Heart left ventricle (tissue), 16 donors: ENCODE measurements at regions not wholly inside any gene's neighbourhood (a gene's known extent, or its start where the extent isn't known, plus 50 kb on each side); places are given as distances from the start of the nearest gene placed in this dataset.

Experiments used
- ATAC-seq, 4 donors: fragments of 200-7000 bp; cut with Tn5 transposase; one replicate each; pipeline ENCODE4 v1.9.1; 2020 to 2022; ENCODE audit warnings: moderate library complexity in 4 of 4, mild to moderate bottlenecking in 3 of 4, moderate number of reproducible peaks in 1 of 4
- DNase-seq, 5 donors: peaks; one replicate each; pipeline ENCODE4 v3.0.0-alpha.2; 2020
- H3K27ac ChIP-seq, 12 donors: fragments of 200-600 bp; sonication (generic) in 4 of 12; one replicate each; pipeline versions ENCODE4 v1.5.0 to v1.8.0; 2016 to 2022; ENCODE audit warnings: mild to moderate bottlenecking in 2 of 12
- H3K27me3 ChIP-seq, 9 donors: fragments of 200-600 bp; sonication (generic) in 2 of 9; one replicate each; pipeline versions ENCODE4 v1.5.1 to v1.8.0; 2016 to 2022; ENCODE audit warnings: mild to moderate bottlenecking in 3 of 9
- H3K36me3 ChIP-seq, 9 donors: fragments of 200-600 bp; sonication (generic) in 2 of 9; one replicate each; pipeline versions ENCODE4 v1.5.0 to v1.8.0; 2018 to 2022; ENCODE audit warnings: mild to moderate bottlenecking in 2 of 9
- H3K4me1 ChIP-seq, 12 donors: fragments of 200-600 bp; sonication (generic) in 4 of 12; one replicate each; pipeline versions ENCODE4 v1.5.0 to v1.8.0; 2016 to 2022; ENCODE audit warnings: mild to moderate bottlenecking in 3 of 12
- H3K4me3 ChIP-seq, 12 donors: fragments of 200-600 bp; sonication (generic) in 4 of 12; one replicate each; pipeline versions ENCODE4 v1.5.0 to v1.8.0; 2017 to 2022; ENCODE audit warnings: mild to moderate bottlenecking in 9 of 12, moderate library complexity in 4 of 12
- H3K9me3 ChIP-seq, 12 donors: fragments of 200-600 bp; sonication (generic) in 4 of 12; one replicate each; pipeline versions ENCODE4 v1.5.0 to v1.8.0; 2016 to 2022; ENCODE audit warnings: mild to moderate bottlenecking in 1 of 12
- POLR2A ChIP-seq, 2 donors: fragments of 450-650 bp; IDR thresholded peaks; one replicate each; pipeline ENCODE4 v1.6.1; 2017; ENCODE audit warnings: antibody characterized with exemption in 2 of 2, mild to moderate bottlenecking in 2 of 2, moderate library complexity in 2 of 2
- WGBS, 4 donors: extraction: QIAGEN DNeasy Blood & Tissue Kit in 2 of 4; methylation state at CpG; one replicate each; pipeline versions ENCODE4 v1.1.5 to v1.1.7; 2013 to 2018; 5-methylcytosine and 5-hydroxymethylcytosine counted together
- intact Hi-C, 10 donors: fragments of 100-400 bp; cut with DNase I; formaldehyde crosslinking; loops; one replicate each; pipeline versions ENCODE4 v1.11.1 to v1.14.2; 2022
- TF ChIP-seq, protein P1 (sequence below), 12 donors: fragments of 200-600 bp; sonication (generic) in 4 of 12; IDR thresholded peaks; one replicate each; pipeline versions ENCODE4 v1.5.0 to v1.8.0; 2018 to 2022; ENCODE audit warnings: antibody characterized with exemption in 12 of 12, mild to moderate bottlenecking in 5 of 12
- donor health status: ischemic (EF 13 %, LVEDD 7.1; RV severe dilation, severe dysfunction).
- donor health status: healthy with polysubstance abuse.
- donor health status: DM: no; HTN: yes; CAD: no.
- donor health status: DM: no; HTN: no; CAD: no.
- donor health status: ischemic (EF 25% LVEDD 6.9; RV normal size, moderate dysfunction).
- donor health status: ischemic (EF 25% LVEDD 5.7; RV mildly dilated, moderate dysfunction).
- donor health status: healthy.
- donor health status: DM: yes; HTN: yes; CAD: no.
- donor health status: ischemic (EF 35%, LVEDD 5.7; RV mildly dilated, moderate dysfunction).
- donor health status: nonischemic (EF 11% LVEDD 7.7; RV severe dilation, severe dysfunction).
- donor health status: DM: yes; HTN: yes; CAD: no.
- donor health status: PGD.
- donor health status: ischemic (EF 29% LVEDD 5.4; RV normal size, mild dysfunction).
- donor health status: nonischemic (EF 23%, LVEDD 6.1; RV moderate dilation, normal function).

DNA sequence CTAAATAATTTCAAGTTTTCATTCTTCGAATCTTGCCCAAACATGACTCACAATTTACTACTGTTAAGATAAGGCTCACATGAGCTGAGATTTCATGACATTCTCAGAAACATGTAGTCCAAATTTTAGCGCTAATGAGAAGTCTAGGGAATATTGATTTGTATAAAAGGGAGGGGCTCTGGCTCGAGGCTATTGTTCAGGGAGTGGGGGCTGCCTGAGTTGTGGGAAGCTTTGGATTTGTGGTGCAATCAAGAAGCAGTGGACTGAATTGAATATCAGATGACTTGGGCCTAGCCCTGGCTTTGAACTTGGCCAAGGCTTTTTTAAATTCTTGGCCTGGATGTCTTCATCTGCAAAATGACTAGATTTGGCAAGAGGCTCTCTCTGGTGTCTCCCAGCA lies 674.9 kb upstream of the FANCL start:
- no peak overlapping the region for H3K27ac ChIP-seq
- no peaks in the 10 kb centered on the region for H3K9me3 ChIP-seq
- no peak overlapping the region for H3K4me3 ChIP-seq
- intact Hi-C loops, result no loop called here
- 63 to 75% (median 65%) methylated on average over 3 of the region's 3 CpGs for WGBS, 4 donors
- no peaks in the 10 kb centered on the region for H3K27me3 ChIP-seq
- ATAC-seq (no peak), DNase-seq (no peak)
- H3K36me3 ChIP-seq, result no peaks in the 10 kb centered on the region
- TF ChIP-seq, protein P1, sequence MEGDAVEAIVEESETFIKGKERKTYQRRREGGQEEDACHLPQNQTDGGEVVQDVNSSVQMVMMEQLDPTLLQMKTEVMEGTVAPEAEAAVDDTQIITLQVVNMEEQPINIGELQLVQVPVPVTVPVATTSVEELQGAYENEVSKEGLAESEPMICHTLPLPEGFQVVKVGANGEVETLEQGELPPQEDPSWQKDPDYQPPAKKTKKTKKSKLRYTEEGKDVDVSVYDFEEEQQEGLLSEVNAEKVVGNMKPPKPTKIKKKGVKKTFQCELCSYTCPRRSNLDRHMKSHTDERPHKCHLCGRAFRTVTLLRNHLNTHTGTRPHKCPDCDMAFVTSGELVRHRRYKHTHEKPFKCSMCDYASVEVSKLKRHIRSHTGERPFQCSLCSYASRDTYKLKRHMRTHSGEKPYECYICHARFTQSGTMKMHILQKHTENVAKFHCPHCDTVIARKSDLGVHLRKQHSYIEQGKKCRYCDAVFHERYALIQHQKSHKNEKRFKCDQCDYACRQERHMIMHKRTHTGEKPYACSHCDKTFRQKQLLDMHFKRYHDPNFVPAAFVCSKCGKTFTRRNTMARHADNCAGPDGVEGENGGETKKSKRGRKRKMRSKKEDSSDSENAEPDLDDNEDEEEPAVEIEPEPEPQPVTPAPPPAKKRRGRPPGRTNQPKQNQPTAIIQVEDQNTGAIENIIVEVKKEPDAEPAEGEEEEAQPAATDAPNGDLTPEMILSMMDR (IDR thresholded peaks at IDR 0.05), result no peak
- TF ChIP-seq POLR2A (IDR thresholded peaks at IDR 0.05), result no peak
- H3K4me1 ChIP-seq, result no peaks in the 10 kb centered on the region

DNA sequence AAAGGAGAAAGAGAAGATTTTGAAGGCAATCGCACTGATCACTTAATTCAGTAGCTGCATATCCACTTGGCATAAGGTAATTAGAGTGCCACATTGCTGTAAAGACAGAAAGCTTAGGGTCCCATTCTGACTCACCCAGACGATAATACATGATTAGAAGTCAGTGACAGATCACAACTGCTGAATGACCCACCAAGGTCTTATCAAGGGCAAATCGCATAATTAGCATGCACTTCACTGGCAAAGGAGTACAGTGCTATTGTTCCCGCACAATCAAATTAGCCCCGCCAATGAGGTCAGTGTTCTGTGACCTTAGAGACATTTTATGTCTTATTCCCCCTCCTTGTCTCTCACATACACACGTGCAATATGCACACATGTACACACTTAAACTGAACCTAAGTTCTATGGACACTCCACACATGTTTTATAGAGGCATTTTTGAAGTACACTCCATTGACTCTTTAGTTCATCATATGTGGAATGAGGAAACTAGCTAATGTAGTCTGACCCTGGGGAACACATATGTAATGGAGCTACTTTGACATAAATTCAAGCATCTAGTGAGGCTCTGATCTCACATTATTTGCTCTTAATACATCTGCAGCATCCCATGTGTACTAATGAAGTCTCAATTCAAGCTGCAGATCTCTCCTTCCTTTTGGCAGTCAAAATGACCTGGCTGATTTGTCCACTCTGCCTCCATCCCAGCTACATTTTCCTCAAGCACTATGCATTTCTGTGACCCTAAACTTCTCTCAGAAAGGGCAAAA lies 673.8 kb upstream of the FANCL start:
- no peak for DNase-seq
- 65 to 72% (median 66%) methylated on average over 6 of the region's 6 CpGs for WGBS, 4 donors

DNA sequence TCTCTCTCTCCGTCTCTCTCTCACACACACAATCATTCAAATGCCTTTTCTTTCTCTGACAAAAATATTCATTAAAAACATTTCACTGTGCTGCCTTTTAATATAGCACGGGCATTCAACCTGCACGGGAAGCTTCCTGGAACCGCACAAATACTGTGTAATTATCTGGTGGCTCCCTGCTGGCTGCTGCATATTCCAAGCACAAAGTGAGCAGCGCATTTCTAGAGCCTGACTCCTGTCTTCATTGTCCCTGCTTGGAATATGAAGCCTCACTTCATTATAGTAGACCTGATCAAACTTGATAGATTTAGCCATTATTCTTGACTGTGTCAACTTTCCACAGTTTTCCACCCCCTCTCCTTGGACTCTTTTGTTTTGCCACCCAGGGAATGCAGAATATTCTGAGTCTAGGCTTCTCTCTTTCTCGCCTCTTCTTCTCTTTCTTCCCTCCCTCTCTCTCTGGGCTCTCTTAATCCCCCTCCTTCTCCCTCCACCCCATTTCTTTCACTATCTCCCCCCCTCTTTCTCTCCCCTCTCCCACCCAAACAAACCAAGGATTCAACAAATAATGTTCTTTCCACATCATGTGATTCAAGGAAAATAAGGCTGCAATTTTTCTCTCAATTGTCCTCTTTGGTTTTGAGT lies 672.1 kb upstream of the FANCL start:
- H3K4me3 ChIP-seq, result no peak overlapping the region
- H3K36me3 ChIP-seq, result no peaks in the 10 kb centered on the region
- no peak overlapping the region for H3K27ac ChIP-seq
- DNase-seq (no peak), ATAC-seq (no peak)
- TF ChIP-seq, protein P1 (IDR thresholded peaks at IDR 0.05), result no peak
- TF ChIP-seq POLR2A (IDR thresholded peaks at IDR 0.05), result no peak
- intact Hi-C loops, result no loop called here
- no peaks in the 10 kb centered on the region for H3K27me3 ChIP-seq
- no peaks in the 10 kb centered on the region for H3K9me3 ChIP-seq
- H3K4me1 ChIP-seq, result no peaks in the 10 kb centered on the region
- 48 to 53% (median 49%) methylated on average over 6 of the region's 6 CpGs for WGBS, 4 donors

More for the DNA sequence above, 673.8 kb upstream of the FANCL start:
- intact Hi-C loops, result no loop called here
- Histone ChIP-seq H3K9me3 (no peaks in the 10 kb centered on the region), H3K27ac (no peak overlapping the region), H3K27me3 (no peaks in the 10 kb centered on the region), H3K36me3 (no peaks in the 10 kb centered on the region), H3K4me1 (no peaks in the 10 kb centered on the region), H3K4me3 (no peak overlapping the region)
- ATAC-seq, result no peak
- TF ChIP-seq POLR2A (IDR thresholded peaks at IDR 0.05), result no peak
- TF ChIP-seq, protein P1 (IDR thresholded peaks at IDR 0.05), result no peak

DNA sequence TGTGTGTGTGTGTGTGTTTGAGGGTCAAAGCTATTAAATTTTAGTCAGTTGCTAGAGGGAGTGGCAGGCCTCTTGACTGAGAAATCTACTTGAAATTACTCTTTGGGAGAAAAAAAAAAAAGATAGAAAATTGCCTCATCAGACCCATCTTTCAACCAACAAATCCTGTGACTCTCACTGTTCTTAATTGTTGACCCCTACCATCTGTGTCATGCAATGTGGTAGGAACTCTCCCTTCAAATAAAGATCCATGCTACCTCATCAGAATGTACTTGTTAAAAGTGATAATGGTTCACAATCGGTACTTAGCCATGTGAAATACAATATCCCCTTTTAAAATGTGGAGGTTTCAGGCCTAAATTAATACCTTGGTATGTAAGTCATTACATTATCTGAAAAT lies 670.8 kb upstream of the FANCL start:
- intact Hi-C loops, result no loop called here
- WGBS, 4 donors, result 72 to 97% (median 86%) methylated on average over 1 of the region's 1 CpG
- ATAC-seq (no peak), DNase-seq (no peak)
- TF ChIP-seq, protein P1 (IDR thresholded peaks at IDR 0.05), result no peak
- no peak for TF ChIP-seq POLR2A (IDR thresholded peaks at IDR 0.05)
- no peaks in the 10 kb centered on the region for H3K9me3 ChIP-seq
- H3K27ac ChIP-seq, result no peak overlapping the region
- H3K4me3 ChIP-seq, result no peak overlapping the region
- H3K27me3 ChIP-seq, result no peaks in the 10 kb centered on the region
- no peaks in the 10 kb centered on the region for H3K36me3 ChIP-seq
- H3K4me1 ChIP-seq, result no peaks in the 10 kb centered on the region
